Mesenchymal stem cell (in vitro differentiated cells and primary cell): ENCODE measurements at regions not wholly inside any gene's neighbourhood (a gene's known extent, or its start where the extent isn't known, plus 50 kb on each side); places are given as distances from the start of the nearest gene placed in this dataset.

Source experiments
- DNase-seq: peaks from one replicate; pipeline ENCODE4 v3.0.0-alpha.2; 2013
- H2AFZ ChIP-seq: one replicate; pipeline ENCODE4 v1.6.1; 2013; ENCODE audit warnings: low read depth, mild to moderate bottlenecking, control low read depth, inconsistent platforms, low read length, moderate library complexity
- H2AK5ac ChIP-seq: 2 replicates; pipeline ENCODE4 v1.6.1; 2013; ENCODE audit warnings: low read length, moderate library complexity, mild to moderate bottlenecking, inconsistent platforms; ENCODE audit not compliant: severe bottlenecking
- H2BK120ac ChIP-seq: one replicate; pipeline ENCODE4 v1.6.1; 2013; ENCODE audit warnings: low read depth, mild to moderate bottlenecking, inconsistent platforms, low read length, moderate library complexity
- H2BK12ac ChIP-seq, 2 experiments: one replicate each; pipeline ENCODE4 v1.6.1; 2013; ENCODE audit warnings: inconsistent platforms in 2 of 2, low read length in 2 of 2, mild to moderate bottlenecking in 2 of 2, moderate library complexity in 2 of 2, control low read depth in 1 of 2
- H2BK15ac ChIP-seq: one replicate; pipeline ENCODE4 v1.6.1; 2013; ENCODE audit warnings: mild to moderate bottlenecking, low read depth, inconsistent platforms; ENCODE audit not compliant: poor library complexity, severe bottlenecking
- H2BK5ac ChIP-seq: 2 replicates; pipeline ENCODE4 v1.6.1; 2013; ENCODE audit warnings: low read depth, mild to moderate bottlenecking, low read length, control low read depth, inconsistent platforms; ENCODE audit not compliant: poor library complexity, severe bottlenecking
- H3K14ac ChIP-seq, 2 experiments: one replicate each; pipeline ENCODE4 v1.6.1; 2013; ENCODE audit warnings: inconsistent platforms in 2 of 2, low read length in 2 of 2, control low read depth in 1 of 2, mild to moderate bottlenecking in 1 of 2, moderate library complexity in 1 of 2
- H3K18ac ChIP-seq, 2 experiments: one replicate each; pipeline ENCODE4 v1.6.1; 2013; ENCODE audit warnings: inconsistent platforms in 2 of 2, low read length in 2 of 2, control low read depth in 1 of 2, low read depth in 1 of 2, mild to moderate bottlenecking in 1 of 2
- H3K23ac ChIP-seq, 2 experiments: one replicate each; pipeline ENCODE4 v1.6.1; 2013; ENCODE audit warnings: inconsistent platforms in 2 of 2, low read length in 2 of 2, mild to moderate bottlenecking in 2 of 2, moderate library complexity in 2 of 2, control low read depth in 1 of 2
- H3K27ac ChIP-seq: 2 replicates; pipeline ENCODE4 v1.5.1; 2013; ENCODE audit warnings: mild to moderate bottlenecking, moderate library complexity, low read length, control low read depth, inconsistent platforms; ENCODE audit not compliant: poor library complexity, severe bottlenecking
- H3K27me3 ChIP-seq, 2 experiments: 2 replicates each; pipeline versions ENCODE4 v1.6.1 to v1.7.0; 2013; ENCODE audit warnings: low read length in 2 of 2, mild to moderate bottlenecking in 2 of 2, moderate library complexity in 2 of 2, control low read depth in 1 of 2, inconsistent platforms in 1 of 2; ENCODE audit not compliant: control insufficient read depth in 1 of 2, insufficient read depth in 1 of 2
- H3K36me3 ChIP-seq, 2 experiments: 2 replicates each; pipeline versions ENCODE4 v1.6.1 to v1.7.0; 2013; ENCODE audit warnings: low read length in 2 of 2, control low read depth in 1 of 2, inconsistent platforms in 1 of 2, low read depth in 1 of 2, mild to moderate bottlenecking in 1 of 2; ENCODE audit not compliant: insufficient read depth in 2 of 2, control insufficient read depth in 1 of 2
- H3K4ac ChIP-seq, 2 experiments: one replicate each; pipeline ENCODE4 v1.6.1; 2013; ENCODE audit warnings: inconsistent platforms in 2 of 2, low read length in 2 of 2, mild to moderate bottlenecking in 2 of 2, moderate library complexity in 2 of 2, control low read depth in 1 of 2, low read depth in 1 of 2
- H3K4me1 ChIP-seq: 2 replicates; pipeline ENCODE4 v1.6.1; 2013; ENCODE audit warnings: low read depth, low read length, control low read depth; ENCODE audit not compliant: control insufficient read depth, insufficient read depth
- H3K4me2 ChIP-seq: 2 replicates; pipeline ENCODE4 v1.6.1; 2013; ENCODE audit warnings: low read length, mild to moderate bottlenecking, inconsistent platforms; ENCODE audit not compliant: poor library complexity, severe bottlenecking
- H3K4me3 ChIP-seq, 2 experiments: 2 replicates each; pipeline versions ENCODE4 v1.5.1 to v1.7.0; 2013; ENCODE audit warnings: low read length in 2 of 2, mild to moderate bottlenecking in 2 of 2, control low read depth in 1 of 2, low read depth in 1 of 2; ENCODE audit not compliant: insufficient read depth in 1 of 2
- H3K79me1 ChIP-seq: replicated peaks from 2 replicates; pipeline ENCODE4 v1.6.1; 2013; ENCODE audit warnings: mild to moderate bottlenecking, control low read depth, low read length, inconsistent platforms; ENCODE audit not compliant: poor library complexity, severe bottlenecking
- H3K9ac ChIP-seq: 2 replicates; pipeline ENCODE4 v1.7.0; 2013; ENCODE audit warnings: mild to moderate bottlenecking, low read length, moderate library complexity
- H3K9me3 ChIP-seq: 2 replicates; pipeline ENCODE4 v1.7.0; 2013; ENCODE audit warnings: mild to moderate bottlenecking, low read length; ENCODE audit not compliant: control insufficient read depth
- H4K8ac ChIP-seq: one replicate; pipeline ENCODE4 v1.6.1; 2013; ENCODE audit warnings: inconsistent platforms, mild to moderate bottlenecking, low read length, moderate library complexity
- H4K91ac ChIP-seq: one replicate; pipeline ENCODE4 v1.6.1; 2013; ENCODE audit warnings: mild to moderate bottlenecking, low read length, inconsistent platforms
- WGBS: methylation state at CpG from one replicate; pipeline ENCODE4 v1.1.7; 2013; ENCODE audit warnings: mixed read lengths; 5-methylcytosine and 5-hydroxymethylcytosine counted together

DNA sequence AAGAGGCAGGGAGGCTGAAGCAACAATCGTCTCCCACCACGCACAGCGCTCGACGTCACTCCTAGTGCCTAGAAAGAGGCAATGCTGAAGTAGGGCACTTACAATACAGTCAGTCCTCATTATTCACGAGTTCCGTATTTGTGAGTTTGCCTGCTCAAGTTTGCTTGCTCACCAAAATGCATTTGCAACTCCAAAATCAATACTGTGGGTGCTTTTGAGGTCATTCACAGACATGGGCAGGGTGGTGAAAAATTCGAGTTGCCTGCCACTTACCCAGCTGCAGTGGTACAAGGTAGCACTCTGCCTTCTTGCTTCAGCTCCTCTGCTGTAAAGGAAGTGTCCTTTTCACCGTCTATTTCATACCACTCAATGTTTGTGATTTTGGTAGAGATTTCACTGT is 113.7 kb upstream of the NCK2 start:
- WGBS: 87% methylated on average over 8 of the region's 9 CpGs
- H3K4ac ChIP-seq: no peak overlapping the region

DNA sequence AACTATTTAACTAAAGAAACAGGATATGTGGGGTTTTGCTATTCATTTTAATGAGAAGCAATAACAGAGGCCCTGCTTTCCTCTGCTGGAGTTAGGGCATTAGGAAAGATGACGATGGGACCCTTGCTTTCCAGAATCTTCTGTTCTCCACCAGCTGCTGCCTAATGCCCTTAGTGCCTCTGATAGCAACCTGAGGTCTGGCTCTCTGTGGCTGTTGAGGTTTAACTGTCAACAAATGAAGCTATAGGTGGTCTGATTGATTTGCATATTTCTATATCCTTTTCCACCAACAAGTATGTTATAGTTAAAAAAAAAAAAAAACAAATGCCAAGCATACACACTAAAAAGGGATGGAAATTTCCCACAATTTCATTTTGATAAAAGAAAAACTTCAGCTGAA is 115.1 kb upstream of the NCK2 start:
- Histone ChIP-seq H2AK5ac (no peak overlapping the region), H3K36me3 (no peaks in the 10 kb centered on the region), H3K4ac (no peak overlapping the region), H2BK12ac (no peak overlapping the region), H3K4me2 (no peak overlapping the region), H3K4me1 (no peaks in the 10 kb centered on the region), H2AFZ (no peak overlapping the region), H3K18ac (no peak overlapping the region), H3K14ac (no peak overlapping the region), H3K27me3 (peaks cover 52 to 54% of the 10 kb centered on the region in 2 experiments), H2BK5ac (no peak overlapping the region), H3K79me1 (no peaks in the 10 kb centered on the region), H2BK120ac (no peak overlapping the region), H3K23ac (no peak overlapping the region), H4K91ac (no peak overlapping the region), H3K9ac (no peak overlapping the region), H4K8ac (no peak overlapping the region), H2BK15ac (no peak overlapping the region), H3K27ac (no peak overlapping the region), H3K9me3 (peaks cover 3% of the 10 kb centered on the region), H3K4me3 (no peak overlapping the region)
- 100% methylated on average over 1 of the region's 1 CpG for WGBS
- no peak for DNase-seq

More for the DNA sequence above, 113.7 kb upstream of the NCK2 start:
- no peak overlapping the region for H2AFZ ChIP-seq
- no peak overlapping the region for H4K91ac ChIP-seq
- peaks cover 44 to 57% of the 10 kb centered on the region in 2 experiments for H3K27me3 ChIP-seq
- no peak overlapping the region for H3K27ac ChIP-seq
- no peak overlapping the region for H3K9ac ChIP-seq
- no peak overlapping the region for H3K4me2 ChIP-seq
- no peak overlapping the region for H2BK5ac ChIP-seq
- no peak overlapping the region for H2BK120ac ChIP-seq
- DNase-seq: no peak
- H3K18ac ChIP-seq: no peak overlapping the region
- H3K79me1 ChIP-seq: no peaks in the 10 kb centered on the region
- no peaks in the 10 kb centered on the region for H3K36me3 ChIP-seq
- H2BK15ac ChIP-seq: no peak overlapping the region
- no peak overlapping the region for H3K14ac ChIP-seq
- H2BK12ac ChIP-seq: no peak overlapping the region
- no peaks in the 10 kb centered on the region for H3K4me1 ChIP-seq
- peak overlapping the region; percentile 7 for H4K8ac ChIP-seq
- peaks cover 3% of the 10 kb centered on the region for H3K9me3 ChIP-seq
- H3K4me3 ChIP-seq: no peak overlapping the region
- H3K23ac ChIP-seq: no peak overlapping the region
- no peak overlapping the region for H2AK5ac ChIP-seq

DNA sequence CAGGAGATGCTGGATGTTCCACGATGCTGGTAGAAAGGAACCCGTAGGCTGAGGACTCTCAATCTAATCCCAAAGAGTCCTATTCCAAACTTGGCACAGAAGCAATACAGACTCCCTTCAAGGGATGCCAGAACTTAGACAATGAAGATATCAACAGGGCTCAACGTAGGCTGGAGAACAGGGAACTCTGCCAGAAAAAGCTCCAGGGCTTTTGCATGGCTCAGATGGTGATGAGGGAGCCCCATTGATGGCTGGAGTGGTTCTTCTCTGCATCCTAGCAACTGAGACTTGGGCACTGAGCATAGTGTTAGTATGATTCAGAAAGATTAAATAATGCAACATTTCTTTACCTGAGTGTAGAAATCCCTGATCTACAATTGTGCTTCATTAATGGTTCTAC is 117.2 kb upstream of the NCK2 start:
- Histone ChIP-seq H3K4me3 (no peak overlapping the region), H2BK12ac (no peak overlapping the region), H3K36me3 (no peaks in the 10 kb centered on the region), H3K23ac (no peak overlapping the region), H3K14ac (no peak overlapping the region), H3K4me2 (no peak overlapping the region), H3K4ac (no peak overlapping the region), H3K79me1 (no peaks in the 10 kb centered on the region), H4K8ac (no peak overlapping the region), H3K18ac (no peak overlapping the region), H3K27ac (no peak overlapping the region), H3K9me3 (peaks cover 3% of the 10 kb centered on the region), H2AFZ (no peak overlapping the region), H4K91ac (no peak overlapping the region), H3K4me1 (no peaks in the 10 kb centered on the region), H2BK15ac (no peak overlapping the region), H3K9ac (no peak overlapping the region), H3K27me3 (peaks cover 38 to 65% of the 10 kb centered on the region in 2 experiments), H2AK5ac (no peak overlapping the region), H2BK5ac (no peak overlapping the region), H2BK120ac (no peak overlapping the region)
- DNase-seq: no peak
- WGBS: 73% methylated on average over 3 of the region's 3 CpGs

DNA sequence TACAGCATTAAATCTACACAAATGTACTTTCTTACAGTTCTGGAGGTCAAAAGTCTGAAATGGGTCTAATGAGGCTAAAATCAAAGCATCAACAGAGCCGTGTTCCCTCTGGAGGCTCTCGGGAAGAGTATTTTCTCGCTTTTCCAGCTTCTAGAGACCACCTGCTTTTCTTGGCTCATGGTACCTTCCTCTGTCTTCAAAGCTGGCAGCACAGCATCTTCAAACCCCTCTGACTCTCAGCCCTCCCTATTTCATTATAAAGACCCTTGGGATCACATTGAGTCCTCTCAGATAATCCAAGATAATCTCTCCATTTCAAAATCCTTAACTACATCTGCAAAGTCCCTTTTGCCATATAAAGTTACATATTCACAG is 117.8 kb upstream of the NCK2 start:
- Histone ChIP-seq H2BK120ac (no peak overlapping the region), H3K4ac (no peak overlapping the region), H2BK15ac (no peak overlapping the region), H3K9me3 (peaks cover 3% of the 10 kb centered on the region), H2BK5ac (no peak overlapping the region), H2BK12ac (no peak overlapping the region), H3K36me3 (no peaks in the 10 kb centered on the region), H3K27me3 (peaks cover 37 to 69% of the 10 kb centered on the region in 2 experiments), H3K9ac (no peak overlapping the region), H3K23ac (no peak overlapping the region), H4K91ac (no peak overlapping the region), H2AFZ (no peak overlapping the region), H3K27ac (no peak overlapping the region), H3K79me1 (no peaks in the 10 kb centered on the region), H3K18ac (no peak overlapping the region), H4K8ac (no peak overlapping the region), H3K14ac (no peak overlapping the region), H2AK5ac (no peak overlapping the region), H3K4me3 (no peak overlapping the region), H3K4me1 (no peaks in the 10 kb centered on the region), H3K4me2 (no peak overlapping the region)
- WGBS: 87% methylated on average over 3 of the region's 3 CpGs
- no peak for DNase-seq
